B cell (primary cell): ENCODE measurements at regions not wholly inside any gene's neighbourhood (a gene's known extent, or its start where the extent isn't known, plus 50 kb on each side); places are given as distances from the start of the nearest gene placed in this dataset.

ENCODE experiments used
- CTCF ChIP-seq: fragments of 200-600 bp; IDR thresholded peaks from one replicate; pipeline ENCODE4 v1.8.0; 2022; ENCODE audit warnings: antibody characterized with exemption, mild to moderate bottlenecking
- EZH2 ChIP-seq: IDR thresholded peaks from 2 replicates; pipeline ENCODE4 v1.6.1; 2012; ENCODE audit warnings: borderline replicate concordance, low read depth, mild to moderate bottlenecking, moderate library complexity, low read length; ENCODE audit not compliant: insufficient read depth, poor library complexity, severe bottlenecking

GRCh38 chr7:56537477-56537876 lies 421.3 kb upstream of the NUPR2 start:
- no peak for TF ChIP-seq CTCF
- TF ChIP-seq EZH2, result no peak
